ENCODE measurements at regions not wholly inside any gene's neighbourhood (a gene's known extent, or its start where the extent isn't known, plus 50 kb on each side); places are given as distances from the start of the nearest gene placed in this dataset.

GRCh38 chr5:17132444-17133083, 84.9 kb upstream of the BASP1 start:
- Mint-ChIP-seq H3K27me3 (ENCODE audit: low read depth) (no peaks in the 10 kb centered on the region), H3K36me3 (no peaks in the 10 kb centered on the region), H3K4me3 (no peak overlapping the region), H3K27ac (no peak overlapping the region), H3K4me1 (peaks cover 8% of the 10 kb centered on the region), H3K9me3 (no peaks in the 10 kb centered on the region)
- peak; percentile 88 for TF ChIP-seq CTCF (IDR thresholded peaks at IDR 0.05; ENCODE audit: unreplicated experiment)
- DNase-seq (ENCODE audit: low spot score in 2 of 2, unreplicated experiment in 2 of 2), result no peak

- no peaks in the 10 kb centered on the region for H3K36me3 Mint-ChIP-seq
- no peaks in the 10 kb centered on the region for H3K27me3 Mint-ChIP-seq (ENCODE audit: low read depth)
- H3K4me3 Mint-ChIP-seq, result no peak overlapping the region
- no peak for DNase-seq (ENCODE audit: low spot score in 2 of 2, unreplicated experiment in 2 of 2)
- H3K27ac Mint-ChIP-seq, result no peak overlapping the region
- no peaks in the 10 kb centered on the region for H3K4me1 Mint-ChIP-seq
- no peaks in the 10 kb centered on the region for H3K9me3 Mint-ChIP-seq
- no peak for TF ChIP-seq CTCF (IDR thresholded peaks at IDR 0.05; ENCODE audit: unreplicated experiment)
These were observed 82.4 kb upstream of the BASP1 start for GRCh38 chr5:17135050-17135449.

- Mint-ChIP-seq H3K4me3 (no peak overlapping the region), H3K27ac (no peak overlapping the region), H3K36me3 (no peaks in the 10 kb centered on the region), H3K4me1 (peaks cover 13% of the 10 kb centered on the region), H3K9me3 (no peaks in the 10 kb centered on the region), H3K27me3 (ENCODE audit: low read depth) (no peaks in the 10 kb centered on the region)
- DNase-seq (ENCODE audit: low spot score in 2 of 2, unreplicated experiment in 2 of 2), result no peak
- TF ChIP-seq CTCF (IDR thresholded peaks at IDR 0.05; ENCODE audit: unreplicated experiment), result no peak
These were observed 74.1 kb upstream of the BASP1 start for GRCh38 chr5:17143335-17143734.

GRCh38 chr5:17146280-17146841, 71.1 kb upstream of the BASP1 start:
- no peak for DNase-seq (ENCODE audit: low spot score in 2 of 2, unreplicated experiment in 2 of 2)
- Mint-ChIP-seq H3K4me3 (no peak overlapping the region), H3K9me3 (no peaks in the 10 kb centered on the region), H3K4me1 (peaks cover 13% of the 10 kb centered on the region), H3K27ac (no peak overlapping the region), H3K36me3 (no peaks in the 10 kb centered on the region), H3K27me3 (ENCODE audit: low read depth) (no peaks in the 10 kb centered on the region)
- TF ChIP-seq CTCF (IDR thresholded peaks at IDR 0.05; ENCODE audit: unreplicated experiment), result no peak

- DNase-seq (ENCODE audit: low spot score in 2 of 2, unreplicated experiment in 2 of 2), result no peak
- Mint-ChIP-seq H3K36me3 (no peaks in the 10 kb centered on the region), H3K9me3 (no peaks in the 10 kb centered on the region), H3K27ac (no peak overlapping the region), H3K27me3 (ENCODE audit: low read depth) (no peaks in the 10 kb centered on the region), H3K4me1 (peaks cover 13% of the 10 kb centered on the region), H3K4me3 (no peak overlapping the region)
- TF ChIP-seq CTCF (IDR thresholded peaks at IDR 0.05; ENCODE audit: unreplicated experiment), result no peak
These were observed 70.3 kb upstream of the BASP1 start for GRCh38 chr5:17147170-17147569.

Measured in mesothelial cell of epicardium (in vitro differentiated cells).